ENCODE measurements at regions not wholly inside any gene's neighbourhood (a gene's known extent, or its start where the extent isn't known, plus 50 kb on each side); places are given as distances from the start of the nearest gene placed in this dataset.

GRCh38 chr17:33942414-33942813 lies 312.7 kb upstream of the CCL2 start:
- H3K27ac Mint-ChIP-seq (ENCODE audit: unreplicated experiment) = no peak overlapping the region
- TF ChIP-seq CTCF (IDR thresholded peaks at IDR 0.05; ENCODE audit: unreplicated experiment) = no peak
- H3K4me1 Mint-ChIP-seq (ENCODE audit: unreplicated experiment) = peaks cover 19% of the 10 kb centered on the region
- H3K4me3 Mint-ChIP-seq (ENCODE audit: unreplicated experiment) = no peak overlapping the region
- no peaks in the 10 kb centered on the region for H3K36me3 Mint-ChIP-seq (ENCODE audit: low read depth, unreplicated experiment)
- no peak for DNase-seq (ENCODE audit: low spot score)
- no peaks in the 10 kb centered on the region for H3K9me3 Mint-ChIP-seq (ENCODE audit: unreplicated experiment)
- H3K27me3 Mint-ChIP-seq (ENCODE audit: unreplicated experiment) = peaks cover 1% of the 10 kb centered on the region

GRCh38 chr17:33944412-33944811 lies 310.7 kb upstream of the CCL2 start:
- H3K4me3 Mint-ChIP-seq (ENCODE audit: unreplicated experiment) = no peak overlapping the region
- no peaks in the 10 kb centered on the region for H3K9me3 Mint-ChIP-seq (ENCODE audit: unreplicated experiment)
- H3K27me3 Mint-ChIP-seq (ENCODE audit: unreplicated experiment) = peaks cover 1% of the 10 kb centered on the region
- no peaks in the 10 kb centered on the region for H3K36me3 Mint-ChIP-seq (ENCODE audit: low read depth, unreplicated experiment)
- TF ChIP-seq CTCF (IDR thresholded peaks at IDR 0.05; ENCODE audit: unreplicated experiment) = no peak
- H3K4me1 Mint-ChIP-seq (ENCODE audit: unreplicated experiment) = peaks cover 7% of the 10 kb centered on the region
- H3K27ac Mint-ChIP-seq (ENCODE audit: unreplicated experiment) = no peak overlapping the region
- no peak for DNase-seq (ENCODE audit: low spot score)

GRCh38 chr17:33944826-33945225 lies 310.3 kb upstream of the CCL2 start:
- Mint-ChIP-seq H3K4me1 (ENCODE audit: unreplicated experiment) (peaks cover 7% of the 10 kb centered on the region), H3K36me3 (ENCODE audit: low read depth, unreplicated experiment) (no peaks in the 10 kb centered on the region), H3K9me3 (ENCODE audit: unreplicated experiment) (no peaks in the 10 kb centered on the region), H3K27ac (ENCODE audit: unreplicated experiment) (no peak overlapping the region), H3K4me3 (ENCODE audit: unreplicated experiment) (no peak overlapping the region), H3K27me3 (ENCODE audit: unreplicated experiment) (peaks cover 1% of the 10 kb centered on the region)
- no peak for DNase-seq (ENCODE audit: low spot score)
- TF ChIP-seq CTCF (IDR thresholded peaks at IDR 0.05; ENCODE audit: unreplicated experiment) = no peak

- Mint-ChIP-seq H3K27me3 (ENCODE audit: unreplicated experiment) (peaks cover 1% of the 10 kb centered on the region), H3K9me3 (ENCODE audit: unreplicated experiment) (no peaks in the 10 kb centered on the region), H3K36me3 (ENCODE audit: low read depth, unreplicated experiment) (no peaks in the 10 kb centered on the region), H3K27ac (ENCODE audit: unreplicated experiment) (no peak overlapping the region), H3K4me3 (ENCODE audit: unreplicated experiment) (no peak overlapping the region), H3K4me1 (ENCODE audit: unreplicated experiment) (peaks cover 1% of the 10 kb centered on the region)
- TF ChIP-seq CTCF (IDR thresholded peaks at IDR 0.05; ENCODE audit: unreplicated experiment) = no peak
- DNase-seq (ENCODE audit: low spot score) = no peak
Observed at GRCh38 chr17:33945646-33946546, 309.2 kb upstream of the CCL2 start.

- Mint-ChIP-seq H3K4me3 (ENCODE audit: unreplicated experiment) (no peak overlapping the region), H3K9me3 (ENCODE audit: unreplicated experiment) (no peaks in the 10 kb centered on the region), H3K36me3 (ENCODE audit: low read depth, unreplicated experiment) (no peaks in the 10 kb centered on the region), H3K4me1 (ENCODE audit: unreplicated experiment) (no peaks in the 10 kb centered on the region), H3K27ac (ENCODE audit: unreplicated experiment) (no peak overlapping the region), H3K27me3 (ENCODE audit: unreplicated experiment) (peaks cover 1% of the 10 kb centered on the region)
- TF ChIP-seq CTCF (IDR thresholded peaks at IDR 0.05; ENCODE audit: unreplicated experiment) = no peak
- no peak for DNase-seq (ENCODE audit: low spot score)
Observed at GRCh38 chr17:33947762-33948161, 307.3 kb upstream of the CCL2 start.
